HepG2 (cell line): ENCODE measurements at regions not wholly inside any gene's neighbourhood (a gene's known extent, or its start where the extent isn't known, plus 50 kb on each side); places are given as distances from the start of the nearest gene placed in this dataset.

Experiments
- CBX1 ChIP-seq: IDR thresholded peaks from one replicate; pipeline ENCODE4 v1.6.1; 2016; ENCODE audit warnings: antibody characterized with exemption, low read depth
- CCAR2 ChIP-seq: fragments of 200-400 bp; formaldehyde crosslinking; optimal IDR thresholded peaks from 2 replicates; pipeline ENCODE3; 2018; ENCODE audit warnings: low read depth, mild to moderate bottlenecking, low read length, moderate library complexity
- CEBPB ChIP-seq: IDR thresholded peaks from 2 replicates; pipeline ENCODE4 v1.6.1; 2011; ENCODE audit warnings: low read depth, low read length, improper control_type of control experiment, borderline replicate concordance
- EP300 ChIP-seq, 3 experiments: sonication (generic) in 1 of 3; formaldehyde crosslinking in 1 of 3; IDR thresholded peaks; 2 replicates each; pipeline versions ENCODE4 v1.5.1 to v1.6.1; 2011 to 2020; ENCODE audit warnings: low read depth in 2 of 3, low read length in 2 of 3, borderline replicate concordance in 1 of 3, improper control_type of control experiment in 1 of 3, mild to moderate bottlenecking in 1 of 3, missing genetic modification reagents in 1 of 3, moderate library complexity in 1 of 3
- JUND ChIP-seq: sonication (generic); formaldehyde crosslinking; IDR thresholded peaks from 2 replicates; pipeline ENCODE4 v1.8.0; 2022; ENCODE audit warnings: mild to moderate bottlenecking, missing genetic modification reagents
- KDM1A ChIP-seq: IDR thresholded peaks from 2 replicates; pipeline ENCODE4 v1.6.1; 2016; ENCODE audit warnings: missing compliant biosample characterization
- PTBP1 ChIP-seq: fragments of 200-400 bp; formaldehyde crosslinking; IDR thresholded peaks from 2 replicates; pipeline ENCODE4 v1.6.1; 2018; ENCODE audit warnings: low read length, low read depth; ENCODE audit not compliant: poor library complexity, severe bottlenecking
- ZBTB4 ChIP-seq: sonication (generic); formaldehyde crosslinking; IDR thresholded peaks from 2 replicates; pipeline ENCODE4 v1.4.0; 2020; ENCODE audit warnings: missing genetic modification reagents, mild to moderate bottlenecking, borderline replicate concordance
- ZNF160 ChIP-seq: sonication (generic); formaldehyde crosslinking; IDR thresholded peaks from 2 replicates; pipeline ENCODE4 v1.8.0; 2022; ENCODE audit warnings: mild to moderate bottlenecking, inconsistent platforms, missing genetic modification reagents
- ZNF362 ChIP-seq: sonication (generic); formaldehyde crosslinking; IDR thresholded peaks from 2 replicates; pipeline ENCODE4 v1.4.0; 2020; ENCODE audit warnings: missing genetic modification reagents, mild to moderate bottlenecking, borderline replicate concordance

GRCh38 chr16:86286991-86287663, 223.2 kb upstream of the FOXF1 start (continued):
- TF ChIP-seq ZBTB4: no peak
- TF ChIP-seq EP300 (IDR thresholded peaks at IDR 0.05; ENCODE audit: low read depth in 2 of 2, low read length in 2 of 2): no peak
- no peak for TF ChIP-seq EP300 (CRISPR knock-in tag; IDR thresholded peaks at IDR 0.05; ENCODE audit: borderline replicate concordance)
- TF ChIP-seq CCAR2: no peak
- no peak for TF ChIP-seq CBX1
- TF ChIP-seq ZNF362 (CRISPR knock-in tag): no peak
- TF ChIP-seq JUND (CRISPR knock-in tag): no peak
- no peak for TF ChIP-seq CEBPB
- TF ChIP-seq PTBP1: no peak
- no peak for TF ChIP-seq KDM1A (CRISPR knock-in tag)
- TF ChIP-seq ZNF160 (CRISPR knock-in tag): no peak
